HFFc6 (cell line): ENCODE measurements at regions not wholly inside any gene's neighbourhood (a gene's known extent, or its start where the extent isn't known, plus 50 kb on each side); places are given as distances from the start of the nearest gene placed in this dataset.

Experiments
- DNase-seq: peaks from one replicate; pipeline ENCODE4 v3.0.0-alpha.2; 2018
- H3K27ac Mint-ChIP-seq: 2 replicates; pipeline ENCODE4 v1.8.0; 2020; ENCODE audit warnings: mild to moderate bottlenecking, mixed read lengths
- H3K27me3 Mint-ChIP-seq: 2 replicates; pipeline ENCODE4 v1.8.0; 2021; ENCODE audit warnings: mild to moderate bottlenecking, moderate library complexity, mixed read lengths; ENCODE audit not compliant: insufficient read depth
- H3K36me3 Mint-ChIP-seq: 2 replicates; pipeline ENCODE4 v1.8.0; 2021; ENCODE audit warnings: low read depth, mixed read lengths
- H3K4me1 Mint-ChIP-seq: 2 replicates; pipeline ENCODE4 v1.8.0; 2020; ENCODE audit warnings: low read depth, mixed read lengths
- H3K4me3 Mint-ChIP-seq: 2 replicates; pipeline ENCODE4 v1.8.0; 2020; ENCODE audit warnings: mild to moderate bottlenecking, moderate library complexity, mixed read lengths
- H3K9me3 Mint-ChIP-seq: 2 replicates; pipeline ENCODE4 v1.8.0; 2020; ENCODE audit warnings: mild to moderate bottlenecking, mixed read lengths
- TF ChIP-seq, protein P1 (sequence below): fragments of 200-600 bp; sonication (generic); IDR thresholded peaks from 2 replicates; pipeline ENCODE4 v1.5.0; 2021; ENCODE audit warnings: antibody characterized with exemption, mild to moderate bottlenecking

DNA sequence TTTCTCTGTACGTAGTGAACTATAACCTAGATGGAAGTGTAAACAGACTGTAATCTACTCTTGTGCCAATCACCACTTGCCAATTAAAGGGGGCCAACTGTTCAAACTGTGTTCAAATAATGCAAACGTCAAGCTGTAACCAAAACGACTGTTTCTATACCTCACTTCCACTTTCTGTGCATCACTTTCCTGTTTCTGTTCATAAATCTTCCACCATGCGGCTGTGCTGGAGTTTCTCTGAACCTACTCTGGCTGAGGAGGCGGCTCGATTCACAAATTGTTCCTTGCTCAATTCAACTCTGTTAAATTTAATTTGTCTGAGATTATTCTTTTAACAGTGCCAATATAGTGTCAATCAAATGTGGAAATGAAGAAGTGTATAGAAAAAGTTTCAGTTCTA lies 206.7 kb upstream of the TBC1D5 start:
- no peak overlapping the region for H3K27ac Mint-ChIP-seq
- peaks cover 2% of the 10 kb centered on the region for H3K27me3 Mint-ChIP-seq
- TF ChIP-seq, protein P1, sequence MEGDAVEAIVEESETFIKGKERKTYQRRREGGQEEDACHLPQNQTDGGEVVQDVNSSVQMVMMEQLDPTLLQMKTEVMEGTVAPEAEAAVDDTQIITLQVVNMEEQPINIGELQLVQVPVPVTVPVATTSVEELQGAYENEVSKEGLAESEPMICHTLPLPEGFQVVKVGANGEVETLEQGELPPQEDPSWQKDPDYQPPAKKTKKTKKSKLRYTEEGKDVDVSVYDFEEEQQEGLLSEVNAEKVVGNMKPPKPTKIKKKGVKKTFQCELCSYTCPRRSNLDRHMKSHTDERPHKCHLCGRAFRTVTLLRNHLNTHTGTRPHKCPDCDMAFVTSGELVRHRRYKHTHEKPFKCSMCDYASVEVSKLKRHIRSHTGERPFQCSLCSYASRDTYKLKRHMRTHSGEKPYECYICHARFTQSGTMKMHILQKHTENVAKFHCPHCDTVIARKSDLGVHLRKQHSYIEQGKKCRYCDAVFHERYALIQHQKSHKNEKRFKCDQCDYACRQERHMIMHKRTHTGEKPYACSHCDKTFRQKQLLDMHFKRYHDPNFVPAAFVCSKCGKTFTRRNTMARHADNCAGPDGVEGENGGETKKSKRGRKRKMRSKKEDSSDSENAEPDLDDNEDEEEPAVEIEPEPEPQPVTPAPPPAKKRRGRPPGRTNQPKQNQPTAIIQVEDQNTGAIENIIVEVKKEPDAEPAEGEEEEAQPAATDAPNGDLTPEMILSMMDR: no peak
- peaks cover 8% of the 10 kb centered on the region; the same call in 1 of the 2 replicates for H3K9me3 Mint-ChIP-seq
- H3K36me3 Mint-ChIP-seq: peaks cover 4% of the 10 kb centered on the region; the same call in 1 of the 2 replicates
- no peak for DNase-seq
- peaks cover 12% of the 10 kb centered on the region for H3K4me1 Mint-ChIP-seq
- no peak overlapping the region for H3K4me3 Mint-ChIP-seq

DNA sequence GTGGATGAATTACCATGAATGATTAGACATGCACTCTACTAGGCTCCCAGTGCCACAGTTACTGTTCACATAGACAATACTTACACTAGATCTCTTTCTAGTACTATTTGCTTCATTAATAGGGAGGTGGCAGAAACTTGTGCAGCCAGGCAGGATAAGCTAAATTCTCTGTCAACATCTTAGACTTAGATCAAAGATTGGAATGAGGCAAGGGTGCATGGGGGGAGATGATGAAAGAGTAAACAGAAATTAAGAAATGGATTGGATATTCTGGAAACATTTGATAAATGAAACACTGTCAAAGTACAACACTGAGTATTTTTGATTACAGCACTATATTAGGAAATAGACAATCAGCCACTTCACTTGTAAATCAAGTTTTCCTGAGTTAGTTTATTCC lies 205.4 kb upstream of the TBC1D5 start:
- Mint-ChIP-seq H3K4me1 (peaks cover 18% of the 10 kb centered on the region), H3K36me3 (peaks cover 4% of the 10 kb centered on the region; the same call in 1 of the 2 replicates), H3K4me3 (no peak overlapping the region), H3K27ac (no peak overlapping the region), H3K27me3 (peaks cover 2% of the 10 kb centered on the region), H3K9me3 (peaks cover 4% of the 10 kb centered on the region; the same call in 1 of the 2 replicates)
- DNase-seq: no peak
- TF ChIP-seq, protein P1: no peak

DNA sequence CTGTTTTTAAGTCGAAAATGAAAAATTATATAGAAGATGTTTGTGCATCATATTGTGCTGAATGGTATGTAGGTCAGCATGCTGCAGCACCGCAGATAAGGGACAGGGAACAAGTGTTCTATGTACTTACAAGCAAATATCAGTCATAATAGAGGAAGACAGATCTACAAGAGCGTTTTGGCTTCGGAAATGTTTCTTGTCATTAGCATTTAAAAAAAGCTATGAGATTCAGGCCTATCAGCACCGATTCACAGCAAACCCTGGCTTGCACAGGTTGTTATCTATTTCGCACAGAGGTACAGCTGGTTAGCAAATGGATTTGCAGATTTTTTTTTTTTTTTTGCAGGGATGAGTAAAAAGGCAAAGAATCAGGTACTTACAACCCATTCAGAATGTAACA lies 204.2 kb upstream of the TBC1D5 start:
- Mint-ChIP-seq H3K4me1 (peaks cover 30% of the 10 kb centered on the region), H3K27me3 (peaks cover 2% of the 10 kb centered on the region), H3K36me3 (peaks cover 4% of the 10 kb centered on the region; the same call in 1 of the 2 replicates), H3K4me3 (no peak overlapping the region), H3K9me3 (no peaks in the 10 kb centered on the region), H3K27ac (no peak overlapping the region)
- TF ChIP-seq, protein P1: no peak
- no peak for DNase-seq

- no peak for DNase-seq
- H3K9me3 Mint-ChIP-seq: no peaks in the 10 kb centered on the region
- H3K4me3 Mint-ChIP-seq: no peak overlapping the region
- TF ChIP-seq, protein P1: no peak
- peaks cover 2% of the 10 kb centered on the region for H3K27me3 Mint-ChIP-seq
- peaks cover 38% of the 10 kb centered on the region for H3K4me1 Mint-ChIP-seq
- H3K27ac Mint-ChIP-seq: no peak overlapping the region
- peaks cover 4% of the 10 kb centered on the region; the same call in 1 of the 2 replicates for H3K36me3 Mint-ChIP-seq
Observed at GRCh38 chr3:17945799-17946399, 203.5 kb upstream of the TBC1D5 start.

DNA sequence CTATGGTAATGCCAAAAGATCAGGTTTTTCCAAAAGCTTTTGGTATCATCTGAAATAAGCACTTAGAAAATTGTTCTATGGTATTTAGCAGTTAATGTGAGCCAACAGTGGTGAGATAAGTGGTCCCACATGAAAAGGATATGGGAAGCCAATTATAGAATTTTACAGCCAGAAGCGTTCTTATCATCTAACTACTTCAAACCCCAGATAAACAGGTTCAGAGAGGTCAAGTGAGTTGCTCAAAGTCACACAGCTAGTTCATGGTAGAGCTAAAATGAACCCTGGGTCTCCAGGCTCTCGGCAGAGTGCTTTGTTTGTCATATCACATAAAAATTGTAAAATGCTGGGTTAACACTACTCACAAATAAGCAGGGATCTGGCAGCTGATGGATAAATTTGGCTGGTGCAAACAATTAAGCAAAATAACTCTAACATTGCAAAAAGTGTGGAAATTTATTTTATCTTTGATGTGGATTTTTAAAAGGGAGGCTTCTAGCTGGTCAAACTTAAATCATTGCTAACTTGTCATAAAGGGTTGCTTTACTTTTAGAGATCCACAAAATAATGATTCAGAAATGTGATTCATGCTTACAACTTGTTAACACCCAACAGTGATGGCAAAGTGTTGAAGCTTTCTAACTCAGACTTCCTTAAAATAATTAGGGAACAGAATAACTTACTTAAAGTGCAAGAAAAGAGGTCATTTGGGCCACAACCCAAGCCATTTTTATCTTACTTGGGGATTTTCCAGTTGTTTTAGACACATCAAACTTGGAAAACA lies 202.8 kb upstream of the TBC1D5 start:
- no peaks in the 10 kb centered on the region; the same call in 1 of the 2 replicates for H3K36me3 Mint-ChIP-seq

More for the DNA sequence above, 202.8 kb upstream of the TBC1D5 start:
- TF ChIP-seq, protein P1: no peak
- Mint-ChIP-seq H3K4me3 (no peak overlapping the region), H3K9me3 (no peaks in the 10 kb centered on the region), H3K27ac (no peak overlapping the region), H3K27me3 (peaks cover 1% of the 10 kb centered on the region), H3K4me1 (peaks cover 39% of the 10 kb centered on the region)
- DNase-seq: no peak
